HCEC 1CT (cell line): ENCODE measurements at regions not wholly inside any gene's neighbourhood (a gene's known extent, or its start where the extent isn't known, plus 50 kb on each side); places are given as distances from the start of the nearest gene placed in this dataset.
"Not testable (repeated sequence)": the region's sequence is repeated elsewhere in the genome, so short reads cannot be mapped to it uniquely, and the experiment has no call there.

Experiments used
- DNase-seq: peaks from one replicate; pipeline ENCODE4 v3.0.0-alpha.2; 2017

DNA sequence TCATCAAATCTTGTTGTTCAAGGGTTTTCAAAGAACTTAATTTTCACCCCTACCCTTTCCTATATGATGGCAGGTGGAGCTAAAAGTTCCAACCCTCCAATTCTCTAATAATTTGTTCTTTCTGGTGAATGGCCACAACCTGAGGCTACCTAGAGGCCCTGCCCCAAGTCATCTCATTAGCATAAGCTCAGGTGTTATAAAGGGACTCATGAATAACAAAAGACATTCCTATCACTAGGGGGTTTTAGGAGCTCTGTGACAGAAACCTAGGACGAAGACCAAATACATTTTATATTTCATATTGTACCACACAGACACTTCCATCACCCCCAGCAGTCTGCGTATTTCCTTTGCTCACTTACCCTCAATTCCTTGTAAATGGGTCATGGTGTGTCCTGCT, 483.6 kb upstream of the EPHA6 start:
- no peak for DNase-seq

DNA sequence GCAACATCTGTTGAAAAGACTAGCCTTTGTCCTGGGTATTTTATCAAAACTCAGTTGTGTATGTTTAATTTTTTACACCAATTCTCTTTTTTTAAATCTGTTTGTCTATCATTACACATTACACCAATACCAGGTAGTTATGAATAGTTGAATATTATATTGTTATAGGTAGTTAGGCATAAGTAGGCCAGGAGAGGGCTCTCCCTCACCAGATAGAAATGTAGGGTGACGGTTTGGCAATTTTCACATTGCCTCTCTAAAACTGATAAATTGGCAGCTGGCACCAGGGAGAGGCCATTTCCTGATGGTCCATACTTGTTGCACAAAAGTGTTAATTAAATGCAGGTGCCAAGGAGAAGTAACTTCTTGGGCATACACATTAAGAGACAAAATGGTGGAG, 483.1 kb upstream of the EPHA6 start:
- peak; percentile 48 for DNase-seq

DNA sequence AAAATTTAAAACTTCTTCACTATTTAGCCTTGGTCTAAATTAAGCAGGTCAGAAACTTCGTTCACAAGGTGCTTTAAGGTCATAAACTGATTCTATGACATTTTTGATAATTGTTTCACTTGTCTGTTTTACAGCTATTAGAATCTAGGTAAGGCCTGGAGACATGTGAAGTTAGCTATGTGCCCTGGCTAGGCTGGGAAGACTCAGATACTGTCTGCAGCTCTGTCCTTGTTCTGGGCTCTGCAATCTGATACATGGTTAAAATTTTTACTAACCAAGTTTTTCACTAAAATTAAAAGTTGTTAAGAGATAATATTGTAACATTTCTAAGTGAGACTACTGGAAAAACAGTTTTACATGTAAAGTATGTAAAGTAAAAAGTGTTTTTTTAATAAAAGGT, 479.6 kb upstream of the EPHA6 start:
- DNase-seq: no peak

DNA sequence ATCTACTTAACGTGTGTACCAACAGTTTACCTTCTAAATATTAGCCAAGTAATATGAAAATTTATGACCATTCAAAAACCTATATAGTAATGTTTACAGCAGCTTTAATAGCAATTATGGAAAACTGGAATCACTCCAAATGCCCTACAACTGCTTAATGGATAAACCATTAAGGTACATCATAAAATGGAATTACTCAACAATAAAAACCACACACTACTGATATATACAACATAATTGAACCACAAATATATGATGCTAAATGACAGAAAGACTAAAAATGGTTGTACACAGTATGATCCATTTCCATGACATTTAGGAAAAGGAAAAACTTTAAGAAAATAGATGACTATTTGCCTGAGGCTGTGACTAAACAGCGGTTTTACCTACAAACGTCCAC, 467.1 kb upstream of the EPHA6 start:
- DNase-seq: no peak

DNA sequence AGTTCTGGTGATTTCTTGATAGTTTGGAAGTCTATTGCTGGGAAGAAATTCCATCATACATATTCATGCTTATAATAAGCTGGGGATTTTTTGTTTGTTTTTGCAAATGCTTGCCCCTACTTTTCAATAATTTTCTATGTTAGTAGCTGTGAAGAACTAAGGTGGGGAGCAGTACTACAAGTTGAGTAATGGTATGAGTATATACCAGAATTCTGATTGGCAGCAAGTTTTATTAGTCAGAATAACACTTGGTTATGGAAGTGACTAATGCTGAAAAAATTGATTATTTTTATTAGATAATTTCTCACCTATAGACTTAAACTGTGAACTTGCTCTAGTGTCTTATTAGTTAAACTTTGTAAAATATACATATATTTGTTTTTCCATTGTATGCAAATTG, 462.8 kb upstream of the EPHA6 start:
- DNase-seq: not testable (repeated sequence)

DNA sequence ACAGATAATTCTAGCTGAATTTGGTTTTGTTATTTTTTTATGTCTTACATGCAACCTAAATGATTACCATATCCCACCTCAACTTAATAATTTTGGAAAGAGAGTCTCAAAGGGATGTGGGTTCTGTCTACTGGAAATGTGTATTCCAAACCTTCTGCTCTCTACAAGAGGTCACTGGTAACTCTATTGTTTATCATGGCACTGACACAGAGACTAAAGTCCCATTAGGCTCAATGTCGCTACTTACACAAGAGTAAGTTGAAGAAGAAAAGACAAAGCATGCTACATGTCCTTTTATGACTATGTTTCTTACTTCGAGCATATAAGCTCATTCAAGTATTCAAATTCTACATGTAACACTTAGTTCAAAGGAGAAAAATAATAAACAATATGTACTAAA, 460.3 kb upstream of the EPHA6 start:
- no peak for DNase-seq

DNA sequence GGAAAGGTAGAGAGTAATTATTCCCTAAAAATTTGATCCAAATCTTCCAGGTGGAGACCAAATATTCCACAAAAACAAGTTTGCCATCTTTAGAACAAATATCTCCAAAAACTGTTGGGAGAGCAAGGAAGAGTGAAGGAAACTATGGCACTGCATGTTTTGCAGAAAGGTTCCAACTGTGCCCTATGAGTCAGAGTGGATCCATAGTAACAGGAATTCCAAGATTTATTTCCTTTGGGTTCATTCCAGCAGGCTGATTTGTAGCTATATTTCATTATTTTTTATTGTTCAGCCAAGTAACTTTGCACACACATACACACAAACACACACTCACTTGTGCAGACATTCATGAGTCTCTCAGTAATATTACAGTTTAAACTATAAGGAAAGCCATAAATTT, 459.7 kb upstream of the EPHA6 start:
- peak; percentile 42 for DNase-seq

DNA sequence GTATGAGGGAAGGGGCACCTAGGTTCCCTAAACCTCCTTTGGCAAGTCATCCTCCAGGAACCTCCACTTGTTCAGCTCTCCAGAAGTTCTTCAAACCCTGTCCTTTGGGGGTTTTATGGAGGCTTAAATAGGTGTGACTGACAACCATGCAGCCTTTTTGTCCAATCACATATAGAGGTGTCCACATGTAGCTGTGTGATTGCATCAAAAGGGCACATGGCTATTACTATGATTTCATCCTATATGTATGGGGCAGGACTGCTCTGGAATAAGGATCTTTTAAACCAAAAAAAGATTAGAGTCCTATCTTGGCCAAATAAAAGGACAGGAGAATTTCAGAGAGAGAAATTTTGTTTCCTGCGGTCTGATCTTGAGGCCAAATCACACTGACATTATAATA, 453.2 kb upstream of the EPHA6 start:
- no peak for DNase-seq

DNA sequence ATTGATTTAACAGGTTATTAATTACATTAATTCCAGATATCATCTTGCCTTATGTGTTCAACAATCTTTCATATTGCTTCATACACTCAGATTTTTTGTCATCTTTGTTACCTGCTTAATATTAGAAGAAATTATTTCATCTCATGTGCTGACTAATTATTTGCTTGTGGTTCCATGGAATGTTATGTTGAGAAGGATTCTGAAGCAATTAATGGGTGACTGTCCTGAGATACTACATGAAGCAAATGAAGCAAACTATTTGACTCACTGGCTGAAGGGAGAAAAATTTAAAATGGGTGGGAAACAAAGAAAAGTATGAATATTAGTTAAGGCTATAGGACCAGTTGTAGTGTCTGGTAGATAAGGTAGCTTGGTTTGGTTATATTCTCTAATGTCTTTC, 443.8 kb upstream of the EPHA6 start:
- no peak for DNase-seq

DNA sequence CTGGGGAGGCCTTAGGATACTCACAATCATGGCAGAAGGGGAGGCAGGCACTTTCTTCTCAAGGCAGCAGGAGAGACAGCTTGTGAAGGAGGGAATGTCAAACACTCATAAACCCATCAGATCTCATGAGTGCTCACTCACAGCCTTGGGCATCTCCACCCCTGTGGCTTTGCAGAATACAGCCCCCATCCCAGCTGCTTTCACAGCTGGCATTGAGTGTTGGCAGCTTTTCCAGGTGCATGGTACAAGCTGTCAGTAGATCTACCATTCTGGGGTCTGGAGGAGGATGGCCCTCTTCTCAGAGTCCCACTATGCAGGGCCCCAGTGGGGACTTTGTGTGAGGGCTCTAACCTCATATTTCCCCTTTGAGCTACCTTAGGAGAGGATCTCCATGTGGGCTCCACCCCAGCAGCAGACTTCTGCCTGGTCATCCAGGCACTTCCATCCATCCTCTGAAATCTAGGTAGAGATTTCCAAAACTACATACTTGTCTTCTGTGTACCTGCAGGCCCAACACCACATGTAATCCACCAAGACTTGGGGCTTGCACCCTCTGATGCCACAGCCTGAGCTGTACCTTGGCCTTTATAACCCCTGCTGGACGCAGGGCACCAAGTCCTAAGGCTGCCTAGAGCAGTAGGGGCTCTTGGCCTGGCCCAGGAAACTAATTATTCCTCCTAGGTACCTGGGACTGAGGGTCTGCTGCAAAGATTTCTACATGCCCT, 404.2 kb upstream of the EPHA6 start:
- no peak for DNase-seq

DNA sequence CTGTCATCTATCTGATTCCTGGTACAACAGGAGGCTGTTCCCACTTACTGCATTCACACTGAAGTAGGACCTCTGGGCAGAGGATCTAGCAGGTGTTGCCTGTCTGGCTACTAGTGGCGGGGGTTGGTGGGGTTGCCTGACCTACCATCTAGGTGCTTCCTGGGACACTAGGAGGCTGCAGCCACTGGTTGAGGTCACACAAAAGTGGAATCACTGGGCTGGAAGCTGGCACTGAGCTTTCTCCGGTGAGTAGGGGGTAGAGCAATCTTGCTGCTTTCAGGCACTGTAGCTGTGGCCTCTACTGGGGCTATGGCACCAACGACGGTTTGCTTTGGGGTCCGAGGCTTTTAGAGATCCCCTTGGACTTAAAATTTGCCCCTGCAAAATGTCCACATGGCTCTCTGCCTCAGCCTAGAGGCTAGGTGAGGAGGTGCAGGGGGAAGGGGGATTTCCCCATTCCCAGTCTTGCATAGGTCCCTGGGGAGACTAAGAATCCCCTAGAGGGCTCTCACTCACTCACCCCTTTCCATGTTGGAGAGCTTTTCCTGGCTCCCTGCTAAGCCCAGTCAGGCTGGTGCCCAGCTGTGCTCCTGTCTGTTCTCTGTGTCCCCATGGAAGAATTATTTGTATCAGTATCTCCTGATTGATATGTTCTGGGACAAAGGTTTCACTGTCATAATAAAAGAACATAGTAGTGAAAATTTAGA, 397.7 kb upstream of the EPHA6 start:
- DNase-seq: no peak

DNA sequence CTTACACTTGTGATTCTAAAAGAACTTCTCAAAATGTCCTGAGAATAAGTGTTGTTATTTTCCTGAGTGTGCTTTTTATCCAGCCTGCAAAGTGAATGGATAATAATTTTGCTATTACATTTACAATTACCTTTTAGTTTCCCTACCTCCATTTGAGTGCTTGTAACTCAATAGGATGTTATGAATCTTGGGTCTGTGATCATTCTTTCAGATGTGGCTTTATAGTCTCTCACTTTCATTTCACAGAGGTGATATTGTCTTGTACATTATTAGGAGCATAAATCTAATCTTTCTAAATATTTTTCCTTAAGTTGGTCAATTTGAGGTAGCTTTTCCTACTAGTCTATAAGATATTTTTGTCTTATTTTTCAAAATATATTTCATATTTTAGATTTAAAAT, 386.3 kb upstream of the EPHA6 start:
- DNase-seq: no peak

DNA sequence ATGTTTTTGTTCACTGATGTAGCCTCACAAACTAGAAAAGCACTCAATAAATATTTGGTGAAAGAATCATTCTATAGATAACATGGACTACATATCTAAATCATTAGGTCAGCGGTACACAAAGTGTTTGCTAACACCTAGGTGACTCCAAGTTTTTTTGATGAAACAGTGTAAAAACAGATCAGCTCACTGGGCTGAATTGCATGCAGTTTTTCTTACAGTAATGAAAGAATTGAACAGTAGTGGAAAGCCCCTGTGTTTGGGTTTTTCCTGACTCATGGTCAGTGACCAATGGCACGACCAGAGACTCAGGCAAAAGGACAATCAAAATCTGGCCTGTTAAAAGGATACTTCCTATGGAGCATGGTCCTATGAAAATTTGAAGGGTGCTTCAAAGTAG, 384.3 kb upstream of the EPHA6 start:
- DNase-seq: no peak

DNA sequence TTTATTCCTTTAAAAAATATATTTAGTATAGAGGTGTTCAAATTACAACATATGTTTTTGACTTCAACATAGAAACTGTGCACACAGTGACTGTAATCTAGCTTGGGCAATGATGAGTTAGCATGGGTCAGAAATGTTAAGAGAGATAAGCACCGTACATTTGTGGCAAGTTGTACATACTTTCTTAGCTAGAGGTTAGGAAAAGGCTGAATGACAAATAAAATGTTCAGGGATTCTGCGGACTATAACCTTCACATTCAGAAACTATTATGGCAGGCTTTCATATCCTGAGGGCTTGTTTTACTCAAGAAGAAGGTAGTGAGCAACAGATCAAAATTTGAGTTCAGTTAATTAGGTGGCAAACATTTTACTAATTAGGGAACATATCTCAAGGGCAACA, 379.7 kb upstream of the EPHA6 start:
- DNase-seq: no peak

DNA sequence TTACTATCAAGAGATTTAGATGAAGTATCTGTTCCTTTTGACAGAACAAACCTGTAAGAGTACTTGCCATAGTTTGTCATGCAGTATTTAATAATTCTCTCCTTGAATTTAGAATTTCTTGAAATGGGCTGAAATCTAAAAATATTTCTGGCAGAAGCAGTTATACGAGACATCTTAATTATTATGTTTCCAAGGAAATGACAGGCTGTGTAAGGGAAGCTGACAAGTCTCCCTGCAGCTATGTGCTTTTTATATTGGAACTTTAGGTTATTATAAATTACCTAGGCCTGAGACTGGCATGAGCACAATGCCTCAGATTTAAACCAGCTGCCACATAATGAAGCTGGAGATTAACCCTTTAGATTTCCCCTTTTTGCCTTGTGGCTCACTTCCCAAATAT, 365.0 kb upstream of the EPHA6 start:
- DNase-seq: no peak

DNA sequence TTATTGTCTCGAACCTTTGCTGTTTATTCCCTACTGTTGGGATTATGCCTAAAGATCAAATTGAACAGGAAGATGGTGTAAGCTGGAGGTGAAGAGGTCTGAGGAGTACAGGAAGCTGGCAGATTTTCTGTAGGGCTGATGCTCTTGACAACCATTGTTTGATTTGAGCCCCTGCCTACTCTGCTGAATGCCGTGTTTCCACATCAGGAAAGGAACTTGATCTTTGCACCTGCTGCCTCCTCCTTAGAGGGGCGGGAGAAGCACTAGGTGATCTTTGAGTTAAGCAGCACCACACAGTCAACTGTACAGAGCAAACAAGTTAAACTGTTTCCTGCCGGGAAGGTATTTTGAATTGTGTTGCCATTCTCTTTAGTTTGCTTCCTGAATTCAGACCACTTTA, 364.6 kb upstream of the EPHA6 start:
- DNase-seq: no peak

DNA sequence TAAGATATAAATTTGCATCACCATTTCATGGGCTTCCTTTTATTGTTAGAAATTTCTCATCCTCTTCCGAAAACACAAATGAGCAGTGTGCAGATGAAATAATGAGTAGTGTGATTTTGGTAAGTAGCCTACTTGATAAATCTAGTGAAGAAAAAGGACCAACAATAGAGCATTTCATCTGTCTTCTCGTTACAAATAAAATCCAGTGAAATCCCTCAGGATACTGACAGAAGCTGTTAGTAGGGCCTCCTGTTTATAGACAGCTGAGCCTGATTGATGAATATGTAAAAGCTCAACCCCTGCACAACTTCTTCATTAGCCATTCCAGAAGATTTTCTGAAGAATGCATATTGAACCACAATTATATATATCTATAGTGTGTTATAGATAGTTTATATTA, 363.7 kb upstream of the EPHA6 start:
- DNase-seq: no peak

DNA sequence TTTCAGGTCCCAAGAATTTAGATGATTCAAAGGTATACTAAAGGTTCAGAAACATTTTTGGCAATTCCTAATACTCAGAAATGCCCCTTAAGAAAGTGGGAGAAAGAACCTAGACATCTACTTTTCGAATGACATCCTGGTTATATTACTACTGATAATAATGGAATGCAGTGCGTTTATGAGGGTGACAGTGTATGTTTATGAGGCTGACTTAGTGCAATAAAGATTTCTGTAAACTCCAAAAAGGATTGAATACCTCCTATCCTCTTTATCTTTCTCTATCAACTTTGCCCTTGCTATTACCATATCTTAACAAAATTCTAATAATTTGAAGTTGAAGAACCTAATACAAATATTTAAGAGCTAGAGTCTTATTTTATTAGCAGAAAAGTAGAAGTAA, 348.9 kb upstream of the EPHA6 start:
- no peak for DNase-seq

DNA sequence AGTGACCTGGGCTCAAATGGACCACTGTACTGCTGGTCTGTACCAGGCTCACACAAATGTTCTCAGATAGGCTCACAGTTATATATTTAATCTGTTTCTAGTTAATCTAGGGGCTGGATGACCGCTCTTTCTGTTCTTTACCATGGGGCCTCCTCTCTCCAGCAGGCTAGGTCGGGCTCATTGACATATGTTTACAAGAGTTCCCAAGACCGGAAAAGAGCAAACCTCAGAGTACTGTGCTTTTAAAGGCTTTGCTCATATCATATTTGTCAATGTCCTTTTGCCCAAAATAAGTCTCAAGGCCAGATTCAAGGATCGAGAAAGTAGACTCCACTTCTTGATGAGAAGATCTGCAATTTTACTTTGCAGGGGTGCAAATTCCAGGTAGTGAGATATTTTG, 348.0 kb upstream of the EPHA6 start:
- DNase-seq: peak; percentile 67

DNA sequence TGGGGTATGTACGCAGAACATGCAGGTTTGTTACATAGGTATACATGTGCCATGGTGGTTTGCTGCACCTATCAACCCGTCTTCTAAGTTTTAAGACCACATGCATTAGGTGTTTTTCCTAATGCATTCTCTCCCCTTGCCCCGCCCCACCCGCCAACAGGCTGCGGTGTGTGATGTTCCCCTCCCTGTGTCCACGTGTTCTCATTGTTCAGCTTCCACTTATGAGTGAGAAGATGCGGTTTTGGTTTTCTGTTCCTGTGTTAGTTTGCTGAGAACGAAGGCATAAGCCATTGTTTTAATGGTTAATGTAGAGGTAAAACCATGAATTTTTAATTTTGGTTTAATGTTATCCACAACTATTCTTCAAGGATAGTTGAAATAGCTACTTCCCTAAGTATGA, 346.8 kb upstream of the EPHA6 start:
- no peak for DNase-seq

DNA sequence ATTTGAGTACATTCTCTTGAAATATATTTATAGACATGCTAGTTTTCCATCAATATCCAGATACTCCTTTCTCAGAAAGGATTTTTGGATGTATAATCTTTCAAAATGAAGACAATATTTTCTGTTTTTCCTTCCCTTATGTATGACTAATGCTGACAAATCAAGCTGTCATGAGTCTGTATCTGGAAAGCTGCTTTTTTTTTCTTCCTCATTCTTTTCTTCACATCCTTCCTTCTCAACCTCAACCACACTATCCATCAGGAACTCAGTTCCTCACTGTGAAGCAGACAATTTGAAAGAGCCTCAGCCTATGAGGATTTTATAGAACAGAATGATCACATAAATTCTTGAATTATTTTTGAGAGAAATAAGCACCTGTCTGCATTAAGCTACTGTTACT, 335.9 kb upstream of the EPHA6 start:
- peak; percentile 67 for DNase-seq

DNA sequence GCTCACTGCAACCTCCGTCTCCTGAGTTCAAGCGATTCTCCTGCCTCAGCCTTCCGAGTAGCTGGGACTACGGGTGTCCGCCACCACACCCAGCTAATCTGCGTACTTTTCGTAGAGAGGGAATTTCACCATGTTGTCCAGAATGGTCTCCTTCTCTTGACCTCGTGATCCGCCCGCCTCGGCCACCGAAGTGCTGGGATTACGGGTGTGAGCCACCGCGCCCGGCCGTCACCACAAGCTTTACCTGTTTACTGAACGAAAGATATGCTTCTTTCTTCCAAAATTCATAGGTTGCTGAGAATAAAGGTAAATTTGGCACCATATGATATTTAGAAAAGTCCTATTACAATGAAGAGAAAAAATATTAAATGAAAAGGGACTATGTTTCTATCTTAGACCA, 333.5 kb upstream of the EPHA6 start:
- no peak for DNase-seq

DNA sequence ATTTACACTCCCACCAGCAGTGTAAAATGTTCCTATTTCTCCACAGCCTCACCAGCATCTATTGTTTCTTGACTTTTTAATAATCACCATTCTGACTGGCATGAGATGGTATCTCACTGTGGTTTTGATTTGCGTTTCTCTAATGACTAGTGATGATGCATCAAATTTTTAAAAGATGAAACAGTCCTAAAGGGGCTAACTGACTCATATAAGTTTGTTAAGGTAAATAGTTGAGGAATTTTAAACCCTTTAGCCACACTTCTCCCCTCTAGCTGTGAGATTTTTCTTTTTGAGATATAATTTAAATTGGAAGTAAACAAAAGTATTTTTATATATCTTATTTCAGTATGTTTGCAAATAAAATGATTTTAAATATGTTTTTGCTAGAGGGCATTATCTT, 331.2 kb upstream of the EPHA6 start:
- DNase-seq: peak; percentile 62

DNA sequence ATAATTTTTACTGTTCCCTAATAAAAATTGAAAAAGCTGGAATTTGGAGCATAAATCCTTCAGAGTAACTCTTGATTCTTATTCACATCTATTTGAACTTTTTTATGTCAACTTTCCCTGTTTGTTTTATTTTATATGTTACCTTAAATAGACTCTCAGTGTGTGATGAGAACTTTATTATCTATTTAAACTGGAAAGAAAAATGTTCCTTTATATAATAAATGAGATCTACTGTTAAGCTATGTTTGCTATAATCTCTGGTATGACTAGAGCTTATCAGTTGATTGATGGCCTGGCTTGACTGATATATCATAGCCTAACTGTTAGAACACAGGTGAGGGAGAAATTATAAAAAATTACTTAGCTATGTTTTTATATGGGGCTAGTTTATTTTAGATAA, 330.6 kb upstream of the EPHA6 start:
- no peak for DNase-seq

DNA sequence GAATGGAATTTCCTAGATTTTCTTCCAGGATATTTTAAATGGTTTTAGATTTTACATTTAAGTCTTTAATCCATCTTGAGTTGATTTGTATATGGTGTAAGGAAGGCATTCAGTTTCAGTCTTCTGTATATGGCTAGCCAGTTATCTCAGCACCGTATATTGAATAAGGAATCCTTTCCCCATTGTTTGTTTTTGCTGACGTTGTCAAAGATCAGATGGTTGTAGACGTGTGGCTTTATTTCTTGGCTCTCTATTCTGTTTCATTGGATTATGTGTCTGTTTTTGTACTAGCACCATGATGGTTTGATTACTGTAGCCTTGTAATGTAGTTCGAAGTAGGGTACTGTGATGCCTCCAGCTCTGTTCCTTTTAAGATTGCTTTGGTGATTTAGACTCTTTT, 325.7 kb upstream of the EPHA6 start:
- DNase-seq: no peak
